ENCODE measurements at regions not wholly inside any gene's neighbourhood (a gene's known extent, or its start where the extent isn't known, plus 50 kb on each side); places are given as distances from the start of the nearest gene placed in this dataset.
"Not testable (repeated sequence)": the region's sequence is repeated elsewhere in the genome, so short reads cannot be mapped to it uniquely, and the experiment has no call there.

DNA sequence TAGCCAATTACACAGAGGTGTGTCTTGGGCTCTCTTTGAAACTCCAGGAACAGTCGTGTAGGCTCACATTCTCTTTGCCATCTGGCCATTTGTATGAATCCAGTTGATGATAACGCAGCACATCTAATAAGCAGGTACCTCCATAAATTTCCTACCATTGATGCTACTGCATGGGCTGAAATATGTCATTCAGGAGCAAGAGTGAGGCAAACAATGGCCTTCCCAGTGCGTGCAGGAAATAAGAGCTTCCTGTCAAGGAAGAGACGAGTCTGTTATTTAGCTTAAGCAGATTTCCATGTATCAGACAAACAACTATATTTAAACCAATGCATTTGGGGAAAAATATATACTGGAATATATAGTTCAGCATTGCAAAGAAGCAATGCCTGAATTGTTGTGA, 102.1 kb upstream of the MXRA5 start:
- no peak for DNase-seq (ENCODE audit: low read depth)
- no peak overlapping the region for H3K4me3 ChIP-seq (ENCODE audit: control insufficient read depth, low read depth, low read length)
- TF ChIP-seq, protein P1, sequence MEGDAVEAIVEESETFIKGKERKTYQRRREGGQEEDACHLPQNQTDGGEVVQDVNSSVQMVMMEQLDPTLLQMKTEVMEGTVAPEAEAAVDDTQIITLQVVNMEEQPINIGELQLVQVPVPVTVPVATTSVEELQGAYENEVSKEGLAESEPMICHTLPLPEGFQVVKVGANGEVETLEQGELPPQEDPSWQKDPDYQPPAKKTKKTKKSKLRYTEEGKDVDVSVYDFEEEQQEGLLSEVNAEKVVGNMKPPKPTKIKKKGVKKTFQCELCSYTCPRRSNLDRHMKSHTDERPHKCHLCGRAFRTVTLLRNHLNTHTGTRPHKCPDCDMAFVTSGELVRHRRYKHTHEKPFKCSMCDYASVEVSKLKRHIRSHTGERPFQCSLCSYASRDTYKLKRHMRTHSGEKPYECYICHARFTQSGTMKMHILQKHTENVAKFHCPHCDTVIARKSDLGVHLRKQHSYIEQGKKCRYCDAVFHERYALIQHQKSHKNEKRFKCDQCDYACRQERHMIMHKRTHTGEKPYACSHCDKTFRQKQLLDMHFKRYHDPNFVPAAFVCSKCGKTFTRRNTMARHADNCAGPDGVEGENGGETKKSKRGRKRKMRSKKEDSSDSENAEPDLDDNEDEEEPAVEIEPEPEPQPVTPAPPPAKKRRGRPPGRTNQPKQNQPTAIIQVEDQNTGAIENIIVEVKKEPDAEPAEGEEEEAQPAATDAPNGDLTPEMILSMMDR (IDR thresholded peaks at IDR 0.05; ENCODE audit: control insufficient read depth, insufficient read depth, low read depth, low read length, missing control alignments), result no peak

DNA sequence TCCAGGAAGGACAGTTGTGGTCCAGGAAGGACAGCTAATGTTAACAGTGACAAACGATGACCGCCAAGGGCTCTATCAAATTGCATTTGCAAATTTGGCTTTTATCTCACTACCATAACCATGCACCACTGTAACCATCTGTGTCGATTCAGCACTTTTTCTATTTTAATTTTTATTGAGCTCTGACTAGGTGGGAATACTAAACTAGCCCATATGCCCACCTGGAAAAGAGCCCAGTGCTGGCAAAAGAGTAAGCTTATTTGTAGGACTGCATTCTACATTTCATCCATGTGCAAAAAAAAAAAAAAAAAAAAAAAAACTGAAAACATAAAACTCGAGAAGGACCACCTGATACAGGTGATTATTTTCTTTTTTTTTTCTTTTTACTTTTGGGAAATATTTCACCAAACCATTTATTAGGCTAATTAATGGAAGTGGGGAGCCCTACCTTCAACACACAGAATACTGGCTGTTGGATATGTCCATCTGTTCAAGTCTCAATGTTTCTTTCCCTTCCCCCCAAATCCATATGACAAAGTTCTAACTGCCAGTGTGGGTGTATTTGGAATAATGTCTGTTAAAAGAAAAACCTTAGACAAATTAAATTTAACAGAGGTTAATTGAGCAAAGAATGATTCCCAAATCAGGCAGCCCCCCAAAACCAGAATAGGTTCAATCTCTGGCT, 99.5 kb upstream of the MXRA5 start:
- no peak for DNase-seq (ENCODE audit: low read depth)
- no peak overlapping the region for H3K4me3 ChIP-seq (ENCODE audit: control insufficient read depth, low read depth, low read length)
- TF ChIP-seq, protein P1 (IDR thresholded peaks at IDR 0.05; ENCODE audit: control insufficient read depth, insufficient read depth, low read depth, low read length, missing control alignments), result no peak

DNA sequence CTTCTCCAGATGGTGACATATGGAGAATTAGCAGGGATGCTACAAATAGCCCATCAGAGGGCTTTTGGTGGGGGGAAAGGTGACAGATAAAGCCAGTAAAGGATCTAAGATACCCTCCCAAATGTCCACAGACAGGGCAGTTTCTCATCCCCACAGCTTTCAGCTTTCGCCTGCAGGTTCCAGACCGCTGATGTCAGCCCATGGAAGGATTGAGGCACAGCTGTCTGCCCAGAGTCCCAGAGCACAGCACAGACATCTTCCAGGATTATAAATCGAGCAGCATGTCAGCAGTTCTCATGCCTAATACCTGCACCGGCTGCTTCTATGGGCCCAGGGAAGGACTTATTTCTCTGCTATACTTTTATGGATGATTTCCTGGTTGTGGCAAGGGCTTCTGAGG, 96.7 kb upstream of the MXRA5 start:
- no peak for DNase-seq (ENCODE audit: low read depth)
- TF ChIP-seq, protein P1 (IDR thresholded peaks at IDR 0.05; ENCODE audit: control insufficient read depth, insufficient read depth, low read depth, low read length, missing control alignments), result no peak
- H3K4me3 ChIP-seq (ENCODE audit: control insufficient read depth, low read depth, low read length), result no peak overlapping the region

DNA sequence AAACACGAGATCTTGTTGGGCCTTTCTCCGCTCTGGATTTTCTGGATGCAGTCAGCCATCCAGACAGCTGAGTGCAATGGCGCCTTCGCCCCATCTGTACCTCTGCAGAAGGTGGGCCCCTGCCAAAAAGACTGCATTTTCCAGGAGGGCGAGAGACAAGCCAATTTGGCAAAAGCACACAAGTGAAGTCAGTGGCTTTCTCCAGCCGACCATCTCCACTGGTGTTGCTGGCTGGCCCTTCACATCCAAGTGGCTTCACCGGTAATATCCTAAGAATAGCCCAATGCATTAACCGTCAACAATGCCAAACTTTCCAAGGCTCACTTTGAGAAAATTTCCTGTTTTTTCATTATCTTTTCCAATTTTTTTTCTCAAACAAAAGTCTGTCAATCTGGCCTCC, 96.2 kb upstream of the MXRA5 start:
- H3K4me3 ChIP-seq (ENCODE audit: control insufficient read depth, low read depth, low read length), result no peak overlapping the region
- DNase-seq (ENCODE audit: low read depth), result no peak
- TF ChIP-seq, protein P1 (IDR thresholded peaks at IDR 0.05; ENCODE audit: control insufficient read depth, insufficient read depth, low read depth, low read length, missing control alignments), result no peak

DNA sequence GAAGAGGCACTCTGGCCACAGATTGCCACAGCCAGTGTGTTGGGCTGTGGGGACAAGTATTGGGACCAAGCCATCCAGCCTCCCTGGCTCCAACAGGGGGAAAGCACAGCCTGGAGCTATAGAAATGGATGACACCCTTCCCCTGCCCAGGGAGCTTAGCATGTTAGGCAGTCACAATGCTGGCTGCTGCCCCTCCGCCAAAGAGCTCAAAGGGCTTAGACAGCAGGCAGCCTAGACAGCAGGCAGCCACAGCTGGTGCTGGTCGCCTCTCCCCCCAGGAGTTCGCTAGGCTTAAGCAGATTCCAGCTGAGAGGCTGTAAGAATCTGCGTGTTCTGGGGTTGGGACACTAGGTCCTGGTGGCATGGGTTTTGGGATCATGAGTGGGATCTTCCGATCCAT, 94.5 kb upstream of the MXRA5 start:
- no peak for DNase-seq (ENCODE audit: low read depth)
- no peak overlapping the region for H3K4me3 ChIP-seq (ENCODE audit: control insufficient read depth, low read depth, low read length)
- TF ChIP-seq, protein P1 (IDR thresholded peaks at IDR 0.05; ENCODE audit: control insufficient read depth, insufficient read depth, low read depth, low read length, missing control alignments), result no peak

DNA sequence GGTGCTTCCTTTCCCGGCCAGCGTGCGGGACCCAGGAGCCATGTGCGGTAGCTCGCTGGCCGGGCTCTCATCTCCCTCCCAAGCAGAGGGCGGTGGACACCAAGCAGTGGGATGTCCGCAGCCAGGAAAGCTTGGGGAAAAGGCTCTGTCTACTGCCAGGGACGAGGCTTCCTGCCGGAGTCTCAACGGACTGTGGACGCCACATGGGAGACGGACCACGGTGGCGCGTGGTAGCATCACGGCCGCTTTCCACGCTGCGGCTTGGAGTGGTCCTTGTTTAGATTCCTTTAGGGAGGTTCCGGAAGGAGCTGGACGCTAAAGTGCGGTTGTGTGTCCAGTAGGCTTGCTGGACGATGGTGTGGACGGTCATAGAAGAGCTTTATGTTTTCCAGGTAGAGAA, 89.5 kb upstream of the MXRA5 start:
- not testable (repeated sequence) for H3K4me3 ChIP-seq (ENCODE audit: control insufficient read depth, low read depth, low read length); DNase-seq (ENCODE audit: low read depth)

DNA sequence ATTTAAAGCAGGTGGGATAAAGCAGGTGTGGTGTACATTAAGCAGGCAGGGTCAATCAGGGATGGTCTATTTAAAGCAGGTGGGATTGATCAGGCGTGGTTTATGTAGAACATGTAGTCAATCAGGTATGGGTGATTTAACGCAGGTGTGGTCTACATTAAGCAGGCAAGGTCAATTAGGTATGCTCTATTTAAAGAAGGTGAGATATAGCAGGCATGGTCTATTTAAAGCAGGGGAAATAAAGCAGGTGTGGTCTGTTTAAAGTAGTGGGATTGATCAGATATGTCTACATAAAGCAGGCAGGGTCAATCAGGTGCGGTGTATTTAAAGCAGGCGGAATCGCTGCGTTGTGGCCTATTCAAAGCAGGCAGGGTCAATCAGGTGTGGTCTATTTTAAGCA, 88.6 kb upstream of the MXRA5 start:
- no peak overlapping the region for H3K4me3 ChIP-seq (ENCODE audit: control insufficient read depth, low read depth, low read length)
- no peak for DNase-seq (ENCODE audit: low read depth)
- TF ChIP-seq, protein P1 (IDR thresholded peaks at IDR 0.05; ENCODE audit: control insufficient read depth, insufficient read depth, low read depth, low read length, missing control alignments), result no peak

Data from AG09309 (cell line).